ENCODE measurements at regions not wholly inside any gene's neighbourhood (a gene's known extent, or its start where the extent isn't known, plus 50 kb on each side); places are given as distances from the start of the nearest gene placed in this dataset.

GRCh38 chr10:4025339-4025738, 240.3 kb upstream of the KLF6 start:
- Histone ChIP-seq H3K4me1 (no peaks in the 10 kb centered on the region), H3K9me3 (no peaks in the 10 kb centered on the region), H3K4me3 (no peak overlapping the region), H3K36me3 (replicated peaks) (no peaks in the 10 kb centered on the region), H3K27me3 (ENCODE audit: low read depth) (no peaks in the 10 kb centered on the region)
- in situ Hi-C loops (cut with MboI; ENCODE audit: low sequenced_read_pairs): no loop called here
- no peak for DNase-seq (ENCODE audit: low spot score in 2 of 2)

GRCh38 chr10:4024516-4025245, 239.7 kb upstream of the KLF6 start:
- no peaks in the 10 kb centered on the region for H3K9me3 ChIP-seq
- no peaks in the 10 kb centered on the region for H3K4me1 ChIP-seq
- no peaks in the 10 kb centered on the region for H3K27me3 ChIP-seq (ENCODE audit: low read depth)
- no peak overlapping the region for H3K4me3 ChIP-seq
- H3K36me3 ChIP-seq (replicated peaks): no peaks in the 10 kb centered on the region
- DNase-seq (ENCODE audit: low spot score in 2 of 2): no peak
- in situ Hi-C loops (cut with MboI; ENCODE audit: low sequenced_read_pairs): no loop called here

DNA sequence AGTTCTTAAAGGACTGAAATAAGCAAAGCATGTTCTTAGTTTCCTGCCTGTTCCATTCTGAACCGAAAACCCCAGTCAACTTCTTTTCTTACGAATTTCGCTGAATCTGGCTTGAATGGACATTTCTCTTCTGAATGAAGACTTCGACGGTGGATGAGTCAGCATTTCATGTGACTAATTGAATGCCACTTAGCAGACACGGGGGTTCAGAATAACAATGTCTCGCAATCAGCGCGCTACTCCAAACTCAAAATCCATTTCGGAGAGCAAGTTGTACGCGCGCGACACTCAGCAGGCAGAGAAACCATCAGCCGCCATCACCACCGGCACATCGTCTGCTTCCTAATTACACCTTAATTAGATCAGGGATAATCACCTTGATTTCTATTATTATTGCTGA, 239.0 kb upstream of the KLF6 start:
- DNase-seq (ENCODE audit: low spot score in 2 of 2): no peak
- H3K9me3 ChIP-seq: no peaks in the 10 kb centered on the region
- H3K4me1 ChIP-seq: no peaks in the 10 kb centered on the region
- H3K27me3 ChIP-seq (ENCODE audit: low read depth): no peaks in the 10 kb centered on the region
- H3K4me3 ChIP-seq: no peak overlapping the region
- in situ Hi-C loops (cut with MboI; ENCODE audit: low sequenced_read_pairs): no loop called here
- no peaks in the 10 kb centered on the region for H3K36me3 ChIP-seq (replicated peaks)

DNA sequence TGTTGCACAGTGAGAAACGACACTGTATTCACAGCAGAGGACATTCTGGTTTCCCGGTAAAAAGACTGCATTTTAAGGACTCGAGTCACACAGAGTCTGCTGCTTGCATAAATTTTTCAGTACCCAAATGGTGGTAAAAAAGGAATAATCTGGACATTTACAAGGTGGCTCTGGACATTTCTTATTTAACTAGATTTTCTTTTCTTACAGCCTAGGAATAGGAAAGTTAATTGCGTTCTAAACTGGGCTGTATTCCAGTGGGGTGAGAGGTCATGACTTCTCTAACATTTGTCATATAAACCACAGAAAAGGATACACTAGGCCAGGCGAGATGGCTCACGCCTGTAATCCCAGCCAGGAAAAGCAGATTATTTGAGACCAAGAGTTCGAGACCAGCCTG, 237.5 kb upstream of the KLF6 start:
- no peaks in the 10 kb centered on the region for H3K27me3 ChIP-seq (ENCODE audit: low read depth)
- H3K36me3 ChIP-seq (replicated peaks): no peaks in the 10 kb centered on the region
- no peaks in the 10 kb centered on the region for H3K4me1 ChIP-seq
- in situ Hi-C loops (cut with MboI; ENCODE audit: low sequenced_read_pairs): no loop called here
- H3K9me3 ChIP-seq: no peaks in the 10 kb centered on the region
- no peak for DNase-seq (ENCODE audit: low spot score in 2 of 2)
- no peak overlapping the region for H3K4me3 ChIP-seq

DNA sequence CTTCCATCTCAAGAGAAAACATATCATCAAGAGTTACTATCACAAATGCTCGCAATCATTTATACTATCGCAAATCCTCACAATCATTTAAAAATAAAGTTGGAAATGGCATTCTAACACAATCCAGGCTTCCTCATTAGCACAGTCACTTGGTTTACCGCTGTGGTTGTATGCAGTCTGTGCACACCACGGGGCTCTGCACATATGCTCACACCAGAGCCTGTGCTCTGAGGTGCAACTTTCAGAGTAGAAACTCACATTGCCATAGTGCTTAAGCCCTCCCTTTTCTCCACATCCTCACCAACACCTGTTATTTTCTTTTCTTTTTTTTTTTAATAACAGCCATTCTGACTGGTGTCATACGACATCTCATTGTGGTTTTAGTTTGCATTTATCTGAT, 235.6 kb upstream of the KLF6 start:
- DNase-seq (ENCODE audit: low spot score in 2 of 2): no peak

DNA sequence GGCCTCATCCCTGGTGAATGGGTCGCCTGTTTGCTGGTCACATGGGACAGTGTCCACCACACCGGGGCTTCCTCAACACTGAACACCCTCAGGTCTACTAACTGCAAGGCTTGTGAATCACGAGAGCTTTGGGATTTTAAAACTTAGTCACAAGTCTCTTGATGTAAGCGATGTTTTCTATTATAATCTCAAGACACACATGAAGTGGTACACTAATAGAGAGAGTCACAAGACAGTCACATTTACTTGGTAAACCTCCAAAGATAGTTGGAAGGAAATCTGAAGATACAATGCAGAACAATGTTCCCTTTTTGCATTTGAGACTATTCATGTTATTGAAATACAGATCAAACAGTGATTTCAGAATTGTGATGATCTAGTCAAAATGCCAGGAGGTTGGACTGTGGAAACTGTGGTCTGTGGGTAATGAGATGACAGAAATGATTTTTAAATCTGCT, 233.1 kb upstream of the KLF6 start:
- Histone ChIP-seq H3K4me1 (no peaks in the 10 kb centered on the region), H3K27me3 (ENCODE audit: low read depth) (no peaks in the 10 kb centered on the region), H3K9me3 (no peaks in the 10 kb centered on the region), H3K4me3 (no peak overlapping the region), H3K36me3 (replicated peaks) (no peaks in the 10 kb centered on the region)
- in situ Hi-C loops (cut with MboI; ENCODE audit: low sequenced_read_pairs): no loop called here
- DNase-seq (ENCODE audit: low spot score in 2 of 2): no peak

More for the DNA sequence above, 235.6 kb upstream of the KLF6 start:
- H3K4me1 ChIP-seq: no peaks in the 10 kb centered on the region
- no peaks in the 10 kb centered on the region for H3K27me3 ChIP-seq (ENCODE audit: low read depth)
- in situ Hi-C loops (cut with MboI; ENCODE audit: low sequenced_read_pairs): no loop called here
- no peaks in the 10 kb centered on the region for H3K9me3 ChIP-seq
- H3K4me3 ChIP-seq: no peak overlapping the region
- H3K36me3 ChIP-seq (replicated peaks): no peaks in the 10 kb centered on the region

DNA sequence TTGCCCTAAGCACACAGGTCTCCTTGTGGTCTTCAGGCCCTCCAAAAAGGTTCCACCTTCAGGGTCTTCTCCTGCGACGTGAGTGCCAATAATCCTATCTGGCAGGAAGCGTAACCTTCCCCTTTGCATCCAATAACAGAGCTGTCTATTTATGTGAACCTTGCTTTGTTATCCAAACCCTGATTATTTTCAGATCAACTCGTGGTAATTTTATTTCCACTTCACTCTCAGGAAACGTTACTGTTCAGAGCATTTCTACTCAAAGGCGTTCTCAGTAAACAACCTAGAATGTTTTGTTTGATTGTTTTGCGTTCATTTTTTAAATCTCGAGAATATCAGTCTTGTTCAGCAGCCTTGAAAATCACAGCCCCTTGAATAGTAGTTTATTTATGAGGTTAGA, 232.3 kb upstream of the KLF6 start:
- Histone ChIP-seq H3K27me3 (ENCODE audit: low read depth) (no peaks in the 10 kb centered on the region), H3K4me3 (no peak overlapping the region), H3K4me1 (no peaks in the 10 kb centered on the region), H3K36me3 (replicated peaks) (no peaks in the 10 kb centered on the region), H3K9me3 (no peaks in the 10 kb centered on the region)
- no peak for DNase-seq (ENCODE audit: low spot score in 2 of 2)
- in situ Hi-C loops (cut with MboI; ENCODE audit: low sequenced_read_pairs): no loop called here

DNA sequence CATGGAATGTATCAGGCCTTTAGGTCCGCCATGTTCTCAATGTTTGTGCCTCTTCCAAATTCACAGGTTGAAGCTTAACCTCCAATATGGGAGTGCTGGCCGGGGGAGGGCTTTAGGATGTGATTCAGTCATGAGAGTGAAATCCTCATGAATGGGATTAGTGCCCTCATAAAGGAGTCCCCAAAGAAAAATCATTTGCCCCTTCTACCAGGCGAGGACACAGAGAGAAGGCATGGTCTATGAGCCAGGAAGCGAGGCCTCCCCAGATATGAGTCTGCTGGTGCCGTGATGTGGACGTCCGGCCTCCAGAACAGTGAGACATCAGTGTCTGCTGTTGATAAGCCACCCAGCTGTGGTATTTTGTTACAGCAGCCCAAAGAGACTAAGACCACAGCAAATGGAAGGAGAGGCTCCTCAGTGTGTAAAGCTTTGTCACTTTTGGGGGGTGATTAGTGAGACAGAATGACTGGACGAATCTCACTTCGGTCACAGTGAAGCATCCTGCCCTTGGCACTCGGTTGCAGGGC, 231.3 kb upstream of the KLF6 start:
- in situ Hi-C loops (cut with MboI; ENCODE audit: low sequenced_read_pairs): no loop called here
- H3K4me1 ChIP-seq: no peaks in the 10 kb centered on the region
- H3K4me3 ChIP-seq: no peak overlapping the region
- H3K36me3 ChIP-seq (replicated peaks): no peaks in the 10 kb centered on the region
- no peaks in the 10 kb centered on the region for H3K27me3 ChIP-seq (ENCODE audit: low read depth)
- no peaks in the 10 kb centered on the region for H3K9me3 ChIP-seq
- no peak for DNase-seq (ENCODE audit: low spot score in 2 of 2)

- in situ Hi-C loops (cut with MboI; ENCODE audit: low sequenced_read_pairs): no loop called here
- Histone ChIP-seq H3K4me1 (no peaks in the 10 kb centered on the region), H3K36me3 (replicated peaks) (no peaks in the 10 kb centered on the region), H3K9me3 (no peaks in the 10 kb centered on the region), H3K4me3 (no peak overlapping the region), H3K27me3 (ENCODE audit: low read depth) (no peaks in the 10 kb centered on the region)
- no peak for DNase-seq (ENCODE audit: low spot score in 2 of 2)
These were observed 228.7 kb upstream of the KLF6 start for GRCh38 chr10:4013651-4014121.

- no peaks in the 10 kb centered on the region for H3K4me1 ChIP-seq
- no peaks in the 10 kb centered on the region for H3K36me3 ChIP-seq (replicated peaks)
- in situ Hi-C loops (cut with MboI; ENCODE audit: low sequenced_read_pairs): no loop called here
- no peak for DNase-seq (ENCODE audit: low spot score in 2 of 2)
- H3K9me3 ChIP-seq: no peaks in the 10 kb centered on the region
- no peak overlapping the region for H3K4me3 ChIP-seq
- no peaks in the 10 kb centered on the region for H3K27me3 ChIP-seq (ENCODE audit: low read depth)
These were observed 227.8 kb upstream of the KLF6 start for GRCh38 chr10:4012848-4013247.

DNA sequence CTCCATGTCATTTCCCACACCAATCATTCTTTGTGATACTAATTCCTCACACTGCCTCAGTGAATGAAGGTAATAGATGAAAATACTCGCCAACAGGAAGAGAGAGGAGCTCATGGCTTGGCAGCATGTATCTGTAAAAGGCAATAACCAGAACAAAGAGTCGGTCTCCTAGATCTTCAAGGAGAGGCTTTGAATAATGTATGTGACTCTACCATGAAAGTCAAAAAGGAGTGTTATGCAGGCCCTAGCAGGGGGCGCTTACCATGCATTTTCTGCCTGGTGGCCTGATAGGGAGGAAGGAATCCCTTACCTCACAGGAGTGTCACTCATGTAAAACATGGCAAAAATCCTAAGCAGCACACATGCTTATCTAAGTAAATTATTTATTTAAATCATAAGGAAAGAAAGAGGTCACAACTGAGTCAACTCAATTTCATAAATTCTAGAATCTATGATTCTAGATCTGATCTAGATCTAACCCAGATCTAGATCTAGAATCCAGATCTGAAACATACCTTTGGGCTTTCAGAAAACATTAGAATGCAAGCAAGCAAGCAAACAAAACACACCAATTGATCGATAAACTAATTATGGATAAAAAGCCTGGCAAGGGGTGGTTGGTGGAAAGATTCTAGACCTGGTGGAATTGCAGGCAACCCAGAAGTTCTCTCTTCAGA, 226.3 kb upstream of the KLF6 start:
- in situ Hi-C loops (cut with MboI; ENCODE audit: low sequenced_read_pairs): no loop called here

DNA sequence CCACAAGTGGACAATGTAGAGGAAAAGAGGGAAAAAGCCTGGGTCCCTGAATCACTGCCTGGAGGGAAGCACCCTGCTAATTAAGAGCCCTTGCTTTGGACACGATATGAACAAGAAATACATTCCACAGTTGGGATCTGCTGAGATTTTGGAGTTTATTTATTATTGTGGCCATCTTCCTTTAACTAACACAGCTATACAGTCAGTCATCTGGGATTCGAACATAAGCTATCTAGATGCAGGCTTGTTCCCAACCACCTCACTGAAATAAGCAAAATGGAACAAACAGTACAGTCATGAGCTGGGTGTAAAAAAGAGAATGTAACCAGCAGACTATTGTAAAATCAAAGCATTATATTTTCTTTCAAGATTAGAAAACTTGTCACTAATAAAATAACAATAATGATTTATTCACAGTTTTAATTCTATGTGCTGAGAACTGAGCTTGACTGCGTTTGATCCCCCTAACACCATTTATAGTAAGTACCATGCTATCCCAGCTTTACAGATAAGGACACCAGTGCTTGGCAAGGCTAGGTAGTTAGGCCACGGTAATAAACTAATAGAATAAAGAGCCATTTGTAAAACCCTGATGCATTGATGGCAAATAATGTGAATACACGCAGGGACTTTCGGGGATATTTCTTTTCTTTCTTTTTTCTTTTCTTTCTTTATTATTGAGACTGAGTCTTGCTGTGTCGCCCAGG, 223.8 kb upstream of the KLF6 start:
- H3K4me3 ChIP-seq: no peak overlapping the region
- in situ Hi-C loops (cut with MboI; ENCODE audit: low sequenced_read_pairs): no loop called here
- H3K4me1 ChIP-seq: no peaks in the 10 kb centered on the region

More for the DNA sequence above, 226.3 kb upstream of the KLF6 start:
- Histone ChIP-seq H3K36me3 (replicated peaks) (no peaks in the 10 kb centered on the region), H3K27me3 (ENCODE audit: low read depth) (no peaks in the 10 kb centered on the region), H3K4me3 (no peak overlapping the region), H3K9me3 (no peaks in the 10 kb centered on the region), H3K4me1 (no peaks in the 10 kb centered on the region)
- DNase-seq (ENCODE audit: low spot score in 2 of 2): no peak

GRCh38 chr10:4007771-4008170, 222.8 kb upstream of the KLF6 start:
- Histone ChIP-seq H3K4me3 (no peak overlapping the region), H3K9me3 (no peaks in the 10 kb centered on the region), H3K27me3 (ENCODE audit: low read depth) (no peaks in the 10 kb centered on the region), H3K4me1 (no peaks in the 10 kb centered on the region), H3K36me3 (replicated peaks) (no peaks in the 10 kb centered on the region)
- DNase-seq (ENCODE audit: low spot score in 2 of 2): no peak
- in situ Hi-C loops (cut with MboI; ENCODE audit: low sequenced_read_pairs): no loop called here

More for the DNA sequence above, 223.8 kb upstream of the KLF6 start:
- H3K27me3 ChIP-seq (ENCODE audit: low read depth): no peaks in the 10 kb centered on the region
- H3K9me3 ChIP-seq: no peaks in the 10 kb centered on the region
- no peaks in the 10 kb centered on the region for H3K36me3 ChIP-seq (replicated peaks)
- DNase-seq (ENCODE audit: low spot score in 2 of 2): no peak

DNA sequence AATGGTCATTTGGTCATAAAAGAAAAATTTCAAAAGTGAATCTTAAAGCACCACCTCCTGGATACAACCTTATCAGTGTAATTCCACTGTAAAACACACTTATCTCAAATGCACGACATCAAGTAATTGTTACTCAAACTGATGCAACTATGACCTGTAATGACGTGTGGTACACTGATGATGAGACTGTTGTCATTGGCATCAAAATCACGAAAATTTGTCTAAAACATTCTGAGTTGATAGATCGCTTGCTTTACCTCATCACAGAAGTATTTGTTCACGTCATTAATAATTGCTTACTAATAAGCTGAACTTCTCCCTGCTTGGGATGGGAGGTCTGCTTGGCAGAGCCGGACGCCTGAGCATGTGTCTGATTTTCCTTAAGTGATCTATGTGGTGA, 221.8 kb upstream of the KLF6 start:
- Histone ChIP-seq H3K36me3 (replicated peaks) (no peaks in the 10 kb centered on the region), H3K27me3 (ENCODE audit: low read depth) (no peaks in the 10 kb centered on the region), H3K9me3 (no peaks in the 10 kb centered on the region), H3K4me1 (no peaks in the 10 kb centered on the region), H3K4me3 (no peak overlapping the region)
- no peak for DNase-seq (ENCODE audit: low spot score in 2 of 2)
- in situ Hi-C loops (cut with MboI; ENCODE audit: low sequenced_read_pairs): no loop called here

Measured in HAP-1 (cell line).